Endothelial cell of umbilical vein (primary cell): ENCODE measurements at regions not wholly inside any gene's neighbourhood (a gene's known extent, or its start where the extent isn't known, plus 50 kb on each side); places are given as distances from the start of the nearest gene placed in this dataset.

ENCODE experiments used
- BruUV-seq: library from RNA; stranded (reverse); fragments of 400-500 nt; replicated peaks from 2 replicates; lab custom pipeline; 2021; lab: Mats Ljungman, UMichigan
- CTCF ChIA-PET: fragments of 300-600, 350-600 bp; sonication (Branson Sonifier 250); formaldehyde crosslinking; loops from one replicate; lab custom pipeline; 2021; ENCODE audit warnings: antibody characterized with exemption, inconsistent platforms; lab: Charles Lee
- POLR2A ChIA-PET: fragments of 300-600, 350-600 bp; sonication (Branson Sonifier 250); formaldehyde crosslinking; loops from one replicate; lab custom pipeline; 2021; ENCODE audit warnings: antibody characterized with exemption, inconsistent platforms; lab: Charles Lee
- DNase-seq: peaks from one replicate; pipeline ENCODE4 v3.0.0-alpha.2; 2011; ENCODE audit warnings: low read depth, low spot score
- FAIRE-seq: peaks from 2 replicates; lab custom pipeline; 2011; peaks lifted over from hg19 to GRCh38; lab: Jason Lieb, UNC
- H2AFZ ChIP-seq: 2 replicates; pipeline ENCODE4 v1.6.0; 2012; ENCODE audit warnings: low read depth, low read length, control low read depth, inconsistent platforms
- H3K27ac ChIP-seq: 2 replicates; pipeline ENCODE4 v1.5.1; 2011; ENCODE audit warnings: low read depth, mild to moderate bottlenecking, control low read depth, low read length, moderate library complexity; ENCODE audit not compliant: insufficient read depth
- H3K27me3 ChIP-seq, 2 experiments: 2 replicates each; pipeline versions ENCODE4 v1.6.0 to v1.6.1; 2011; ENCODE audit warnings: low read length in 2 of 2, mixed read lengths in 1 of 2; ENCODE audit not compliant: control insufficient read depth in 2 of 2, insufficient read depth in 2 of 2
- H3K36me3 ChIP-seq, 2 experiments: 2 replicates in 1 of 2; 3 replicates in 1 of 2; pipeline ENCODE4 v1.5.1; 2011; ENCODE audit warnings: low read length in 2 of 2, mild to moderate bottlenecking in 1 of 2, moderate library complexity in 1 of 2; ENCODE audit not compliant: control insufficient read depth in 2 of 2, insufficient read depth in 2 of 2; ENCODE audit errors: extremely low read depth in 1 of 2
- H3K4me1 ChIP-seq: 3 replicates; pipeline ENCODE4 v1.5.1; 2011; ENCODE audit warnings: mild to moderate bottlenecking, low read length; ENCODE audit not compliant: control insufficient read depth, insufficient read depth; ENCODE audit errors: extremely low read depth
- H3K4me2 ChIP-seq: 2 replicates; pipeline ENCODE4 v1.6.1; 2011; ENCODE audit warnings: low read length, control low read depth, mixed read lengths; ENCODE audit not compliant: insufficient read depth
- H3K4me3 ChIP-seq, 3 experiments: fragments of 200-600 bp in 1 of 3; sonication (generic), shearing (Covaris generic) in 1 of 3; replicated peaks in 1 of 3; 2 replicates each; pipeline ENCODE4 v1.5.1; 2011 to 2016; ENCODE audit warnings: control low read depth in 3 of 3, low read length in 3 of 3, mild to moderate bottlenecking in 2 of 3, inconsistent platforms in 1 of 3, low read depth in 1 of 3, moderate library complexity in 1 of 3; ENCODE audit not compliant: insufficient read depth in 1 of 3
- H3K79me2 ChIP-seq: 2 replicates; pipeline ENCODE4 v1.6.0; 2012; ENCODE audit warnings: low read length, inconsistent platforms; ENCODE audit not compliant: control insufficient read depth, insufficient read depth
- H3K9ac ChIP-seq: replicated peaks from 2 replicates; pipeline ENCODE3; 2011; ENCODE audit warnings: low read length, control low read depth; ENCODE audit not compliant: insufficient read depth; ENCODE audit errors: extremely low read depth
- H3K9me1 ChIP-seq: replicated peaks from 3 replicates; pipeline ENCODE4 v1.6.0; 2011; ENCODE audit warnings: mild to moderate bottlenecking, low read length; ENCODE audit not compliant: control insufficient read depth, insufficient read depth; ENCODE audit errors: extremely low read depth
- H3K9me3 ChIP-seq: replicated peaks from 2 replicates; pipeline ENCODE4 v1.5.1; 2012; ENCODE audit warnings: low read length, inconsistent platforms; ENCODE audit not compliant: control insufficient read depth, insufficient read depth
- H4K20me1 ChIP-seq: replicated peaks from 2 replicates; pipeline ENCODE3; 2011; ENCODE audit warnings: mild to moderate bottlenecking, low read length; ENCODE audit not compliant: control insufficient read depth, insufficient read depth; ENCODE audit errors: extremely low read depth
- CTCF ChIP-seq, 2 donors: IDR thresholded peaks; 1 replicate in 1 of 2; 2 replicates in 1 of 2; pipeline ENCODE4 v1.5.1; 2011; ENCODE audit warnings: low read length in 2 of 2, mild to moderate bottlenecking in 2 of 2, moderate library complexity in 2 of 2, control low read depth in 1 of 2, inconsistent platforms in 1 of 2, low read depth in 1 of 2; ENCODE audit not compliant: insufficient read depth in 1 of 2; ENCODE audit errors: extremely low read depth in 1 of 2
- EZH2 ChIP-seq: IDR thresholded peaks from 2 replicates; pipeline ENCODE4 v1.6.1; 2012; ENCODE audit warnings: borderline replicate concordance, low read depth, mild to moderate bottlenecking, moderate library complexity, low read length, inconsistent platforms; ENCODE audit not compliant: severe bottlenecking
- FOS ChIP-seq: IDR thresholded peaks from 2 replicates; pipeline ENCODE4 v1.6.1; 2011; ENCODE audit warnings: mild to moderate bottlenecking, low read length, moderate library complexity, borderline replicate concordance; ENCODE audit not compliant: insufficient read depth
- GATA2 ChIP-seq: IDR thresholded peaks from 2 replicates; pipeline ENCODE4 v1.7.0; 2011; ENCODE audit warnings: low read depth, mild to moderate bottlenecking, moderate library complexity, mixed read lengths, low read length; ENCODE audit not compliant: insufficient read length, insufficient read depth
- JUN ChIP-seq: IDR thresholded peaks from 2 replicates; pipeline ENCODE4 v1.6.1; 2011; ENCODE audit warnings: borderline replicate concordance, low read depth; ENCODE audit not compliant: insufficient read length, insufficient read depth
- MAX ChIP-seq: IDR thresholded peaks from 2 replicates; pipeline ENCODE4 v1.6.1; 2011; ENCODE audit not compliant: insufficient read depth, insufficient read length
- MYC ChIP-seq: IDR thresholded peaks from one replicate; pipeline ENCODE4 v1.6.1; 2011; ENCODE audit warnings: mild to moderate bottlenecking, low read depth, low read length
- POLR2A ChIP-seq: IDR thresholded peaks from 2 replicates; pipeline ENCODE4 v1.6.1; 2012; ENCODE audit warnings: low read depth, mild to moderate bottlenecking, control low read depth, low read length
- POLR2AphosphoS5 ChIP-seq: IDR thresholded peaks from 2 replicates; pipeline ENCODE4 v1.6.1; 2012; ENCODE audit warnings: low read depth, mild to moderate bottlenecking, control low read depth, low read length, moderate library complexity; ENCODE audit not compliant: insufficient read depth
- dilution Hi-C: fragments of 300-500 bp; cut with MboI; formaldehyde crosslinking; loops from one replicate; pipeline ENCODE4 v1.15.0; 2019; ENCODE audit warnings: low sequenced_read_pairs; ENCODE audit not compliant: extremely low pct_ligation_motif_present
- intact Hi-C: fragments of 100-400 bp; cut with micrococcal nuclease; formaldehyde crosslinking; loops from one replicate; pipeline ENCODE4 v1.10.0; 2022

- BruUV-seq, result no TSS peak
Measured at GRCh38 chr18:67636597-67637385, 120.3 kb upstream of the DSEL start.

More at GRCh38 chr18:67636597-67637385, 120.3 kb upstream of the DSEL start:
- H3K27ac ChIP-seq, result no peak overlapping the region
- no peaks in the 10 kb centered on the region for H3K79me2 ChIP-seq
- POLR2A ChIA-PET, result no interaction called here
- no peaks in the 10 kb centered on the region for H3K9me1 ChIP-seq
- H3K4me3 ChIP-seq, result no peak overlapping the region
- no peak overlapping the region for H3K4me2 ChIP-seq
- H3K36me3 ChIP-seq, result no peaks in the 10 kb centered on the region
- FAIRE-seq (no peak), DNase-seq (no peak)
- H3K4me1 ChIP-seq, result no peaks in the 10 kb centered on the region
- no peaks in the 10 kb centered on the region for H4K20me1 ChIP-seq
- no peak overlapping the region for H3K9ac ChIP-seq
- H3K27me3 ChIP-seq, result no peaks in the 10 kb centered on the region
- H3K9me3 ChIP-seq, result no peaks in the 10 kb centered on the region
- intact Hi-C loops (loop anchor here (10.0 kb wide), 1 partner anchor 102 kb away; no protein-coding TSS in a partner anchor), dilution Hi-C loops (no loop called here)
- CTCF ChIA-PET, result no interaction called here
- TF ChIP-seq POLR2A, result no peak
- TF ChIP-seq EZH2, result no peak
- no peak for TF ChIP-seq CTCF (IDR thresholded peaks at IDR 0.05; ENCODE audit: extremely low read depth in 1 of 2, insufficient read depth in 1 of 2, low read depth in 1 of 2, low read length in 2 of 2)
- no peak for TF ChIP-seq GATA2
- no peak for TF ChIP-seq FOS
- TF ChIP-seq JUN, result no peak
- no peak for TF ChIP-seq MYC
- no peak for TF ChIP-seq POLR2AphosphoS5
- TF ChIP-seq MAX, result no peak
- H2AFZ ChIP-seq, result no peak overlapping the region
